NCI-H1694 treated with DMSO at 0.1 percent for 48 hours (cell line): ENCODE measurements at regions not wholly inside any gene's neighbourhood (a gene's known extent, or its start where the extent isn't known, plus 50 kb on each side); places are given as distances from the start of the nearest gene placed in this dataset.

ENCODE experiments used
- DNase-seq: peaks from one replicate; lab custom pipeline; 2025; lab: John Stamatoyannopoulos, UW

DNA sequence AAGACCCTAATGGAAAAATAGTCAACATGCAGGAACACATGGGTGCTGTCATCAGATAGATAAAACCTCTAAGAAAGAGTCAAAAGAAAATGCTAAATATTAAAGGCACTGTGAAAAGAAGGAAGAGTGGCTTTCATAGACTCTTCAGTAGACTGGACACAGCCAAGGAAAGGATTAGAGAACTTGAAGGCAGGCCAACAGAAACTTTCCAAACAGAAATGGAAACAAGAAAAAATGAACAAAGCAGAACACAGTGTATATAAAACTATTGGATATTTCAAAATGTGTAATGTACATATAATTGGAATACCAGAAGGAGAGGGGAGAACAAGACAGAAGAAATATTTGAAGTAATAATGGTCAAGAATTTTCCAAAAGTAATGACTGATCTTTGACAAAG is 431.9 kb downstream of the MATN1 start:
- DNase-seq: no peak

DNA sequence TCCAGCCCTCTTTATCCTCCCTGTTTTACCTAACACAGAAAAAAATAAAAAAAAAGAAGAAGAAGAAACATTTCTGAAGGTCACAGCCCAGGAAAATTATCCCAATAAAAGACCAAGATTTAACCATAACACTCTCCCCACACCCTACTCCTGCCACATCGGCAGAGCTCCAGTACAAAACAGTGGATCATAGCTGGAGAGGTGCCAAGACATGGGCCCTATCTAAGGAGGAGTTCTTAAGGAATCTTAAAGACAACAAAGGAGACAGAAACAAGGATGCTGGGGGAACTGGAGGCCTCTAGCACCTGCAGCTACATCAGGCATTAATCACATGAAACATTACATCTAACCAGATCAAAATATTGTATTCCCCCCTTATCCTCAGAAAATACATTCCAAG is 432.8 kb downstream of the MATN1 start:
- no peak for DNase-seq

DNA sequence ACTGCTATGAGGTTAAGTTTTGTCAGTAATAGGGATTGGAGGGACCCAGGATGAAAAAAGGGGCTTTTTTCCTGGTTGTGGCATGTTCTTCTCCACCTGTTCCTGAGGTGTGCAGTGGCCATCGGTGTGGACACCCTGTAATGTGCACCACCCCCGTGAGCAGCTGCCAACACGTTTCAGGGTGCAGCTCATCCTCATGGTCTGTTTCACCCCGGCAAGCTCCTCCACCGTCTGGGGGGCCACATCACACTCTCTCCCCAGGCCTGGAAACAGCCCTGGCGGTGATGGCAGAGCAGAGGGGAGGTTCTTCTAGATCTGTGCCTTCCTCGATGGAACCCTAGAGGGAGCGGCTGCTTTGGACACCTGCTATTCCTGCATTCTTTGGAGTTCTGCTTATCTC is 435.4 kb downstream of the MATN1 start:
- DNase-seq: no peak

DNA sequence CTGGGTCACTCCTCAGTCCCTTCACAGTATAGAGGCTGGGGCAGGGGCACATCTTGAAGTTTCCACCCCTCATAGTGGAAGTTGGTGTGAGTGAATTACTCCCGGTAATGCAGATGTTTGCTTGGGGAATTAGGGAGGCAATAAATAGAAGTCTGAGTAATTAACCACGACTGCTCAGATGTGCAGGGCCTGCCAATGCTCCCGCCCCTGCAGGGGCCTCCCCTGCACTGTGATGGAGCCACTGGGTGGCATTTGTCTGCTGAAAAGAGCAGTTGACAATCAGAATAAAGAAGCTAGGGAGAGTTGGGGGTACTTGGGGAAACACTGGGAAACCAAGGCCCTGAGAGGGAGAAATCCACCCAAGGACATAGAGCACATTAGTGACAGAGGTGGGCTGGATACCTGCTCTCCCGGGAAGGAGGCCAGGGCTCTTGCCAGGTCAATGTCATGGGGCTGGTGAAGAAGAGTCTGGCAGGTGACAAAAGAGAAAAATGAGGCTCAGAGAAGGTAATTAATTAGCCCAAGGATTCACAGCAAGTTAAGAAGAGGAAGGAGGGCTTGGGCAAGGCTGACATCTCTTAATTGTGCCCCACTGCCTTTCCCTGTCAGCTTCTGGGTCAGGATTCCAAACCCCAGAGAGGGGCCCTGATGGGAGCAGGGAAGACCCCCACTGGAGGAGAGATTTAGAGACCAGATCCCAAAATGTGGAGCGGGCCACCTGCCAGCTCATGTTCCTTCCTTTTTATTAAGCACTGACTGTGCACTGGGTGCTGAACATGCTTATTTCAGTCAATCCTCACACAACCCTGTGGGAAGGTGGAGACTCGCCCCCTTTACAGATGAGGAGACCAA is 436.2 kb downstream of the MATN1 start:
- DNase-seq: no peak

DNA sequence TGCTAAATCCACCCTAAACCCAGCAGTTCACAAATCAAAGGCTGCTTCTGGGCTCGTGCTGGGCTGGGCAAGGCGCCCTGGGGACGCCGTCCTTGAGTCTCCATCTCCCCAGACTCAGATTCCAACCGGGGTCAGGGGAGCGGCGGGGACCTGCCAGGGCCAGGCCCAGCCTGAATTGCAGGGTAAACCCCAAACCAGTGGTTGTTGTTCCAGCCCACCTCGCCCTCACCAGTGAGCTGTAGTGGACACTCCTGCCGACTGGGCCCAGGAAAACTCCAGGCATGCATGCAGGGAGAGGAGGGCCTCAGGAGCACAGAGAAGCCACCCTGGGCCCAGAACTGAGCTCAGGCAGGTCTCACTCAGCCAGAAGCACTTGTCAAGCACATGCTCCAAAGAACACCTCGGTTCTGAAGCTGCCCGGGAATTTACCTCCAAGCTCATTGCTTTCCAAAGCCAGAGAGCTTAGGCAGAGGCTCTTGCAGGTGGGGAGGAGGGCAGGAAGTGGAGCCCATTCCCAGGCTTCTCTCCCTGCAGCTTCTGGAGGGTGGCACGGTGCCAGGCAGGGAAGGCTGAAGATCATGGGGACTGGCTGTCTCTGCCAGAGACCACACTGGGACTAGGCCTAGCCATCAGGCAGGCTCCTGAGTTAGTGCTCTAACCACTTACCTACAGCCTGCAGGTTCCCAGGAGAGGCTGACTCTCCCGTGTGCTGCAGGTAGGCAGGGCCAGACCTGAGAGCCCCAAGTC is 437.0 kb downstream of the MATN1 start:
- DNase-seq: peak; percentile 23

DNA sequence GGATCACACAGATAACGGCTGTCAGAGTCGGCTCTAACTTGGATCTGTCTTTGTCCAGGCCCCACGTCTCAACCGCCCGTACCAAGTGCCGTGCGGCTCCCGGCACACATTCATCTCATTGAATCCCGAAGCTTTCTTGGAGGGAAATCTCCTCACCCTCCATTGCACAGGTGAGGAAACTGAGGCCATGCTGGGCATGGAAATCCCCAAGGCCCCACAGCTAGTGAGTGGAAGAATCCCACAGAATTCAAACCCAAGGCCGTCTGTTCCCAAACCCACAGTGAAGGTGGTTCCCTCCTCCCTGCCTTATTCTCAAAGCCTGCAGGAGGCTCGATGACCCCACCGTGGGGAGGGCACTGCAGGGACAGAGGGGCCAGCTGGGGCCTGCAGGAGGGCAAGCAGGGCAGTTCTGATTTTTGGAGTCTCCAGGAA is 437.9 kb downstream of the MATN1 start:
- no peak for DNase-seq

DNA sequence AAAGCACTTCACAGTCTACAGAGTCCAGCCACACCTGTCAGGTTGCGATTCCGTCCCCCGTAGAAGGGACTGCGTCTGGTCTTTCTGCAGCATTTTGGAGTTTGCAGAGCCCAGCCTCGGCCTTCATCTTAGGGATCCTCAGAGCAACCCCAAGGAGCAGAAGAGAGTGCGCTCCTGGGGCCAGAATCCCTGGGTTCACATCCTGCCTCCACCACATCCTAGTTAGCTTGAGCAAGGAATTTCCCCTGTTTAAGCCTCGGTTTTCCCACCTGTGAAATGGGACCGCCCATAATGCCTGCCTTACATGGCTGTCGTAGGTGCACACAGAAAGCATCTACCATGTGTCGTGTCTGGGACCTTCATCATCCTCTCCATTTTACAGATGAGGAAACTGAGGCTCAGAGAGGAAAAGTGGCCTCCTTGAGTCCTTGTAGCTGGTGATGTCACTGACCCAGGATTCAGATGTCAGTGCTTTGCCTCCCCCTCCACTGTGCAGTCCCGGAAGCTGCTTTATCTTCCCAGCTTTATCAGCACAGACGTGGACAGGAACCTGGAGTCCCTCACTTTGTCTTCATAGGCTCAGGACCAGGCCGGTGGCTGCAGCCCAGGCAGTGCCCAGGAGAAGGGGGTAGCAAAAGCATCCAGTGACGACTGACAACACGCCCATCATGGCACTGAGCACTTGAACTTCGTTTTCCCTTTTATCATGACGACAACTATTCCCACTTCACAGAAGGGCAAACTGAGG is 438.5 kb downstream of the MATN1 start:
- DNase-seq: no peak

DNA sequence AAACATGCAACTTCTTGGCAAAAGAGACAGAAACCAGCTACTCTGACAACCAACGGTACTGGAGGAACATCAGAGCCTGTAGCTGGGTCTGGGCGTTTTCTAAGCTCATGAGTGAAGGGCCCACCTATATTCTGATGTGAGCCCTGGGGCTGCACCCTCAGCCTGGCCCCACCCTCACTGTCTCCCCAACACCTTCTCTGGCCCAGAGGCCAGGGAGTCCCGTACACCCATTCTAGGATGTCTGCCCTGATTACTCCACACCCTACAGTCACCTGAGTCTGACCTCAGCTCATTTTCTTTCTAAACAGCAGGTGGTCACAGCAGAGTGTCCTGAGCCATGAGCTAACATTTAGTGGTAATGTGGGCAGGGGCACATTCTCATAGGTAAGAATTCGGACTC is 439.2 kb downstream of the MATN1 start:
- DNase-seq: no peak

DNA sequence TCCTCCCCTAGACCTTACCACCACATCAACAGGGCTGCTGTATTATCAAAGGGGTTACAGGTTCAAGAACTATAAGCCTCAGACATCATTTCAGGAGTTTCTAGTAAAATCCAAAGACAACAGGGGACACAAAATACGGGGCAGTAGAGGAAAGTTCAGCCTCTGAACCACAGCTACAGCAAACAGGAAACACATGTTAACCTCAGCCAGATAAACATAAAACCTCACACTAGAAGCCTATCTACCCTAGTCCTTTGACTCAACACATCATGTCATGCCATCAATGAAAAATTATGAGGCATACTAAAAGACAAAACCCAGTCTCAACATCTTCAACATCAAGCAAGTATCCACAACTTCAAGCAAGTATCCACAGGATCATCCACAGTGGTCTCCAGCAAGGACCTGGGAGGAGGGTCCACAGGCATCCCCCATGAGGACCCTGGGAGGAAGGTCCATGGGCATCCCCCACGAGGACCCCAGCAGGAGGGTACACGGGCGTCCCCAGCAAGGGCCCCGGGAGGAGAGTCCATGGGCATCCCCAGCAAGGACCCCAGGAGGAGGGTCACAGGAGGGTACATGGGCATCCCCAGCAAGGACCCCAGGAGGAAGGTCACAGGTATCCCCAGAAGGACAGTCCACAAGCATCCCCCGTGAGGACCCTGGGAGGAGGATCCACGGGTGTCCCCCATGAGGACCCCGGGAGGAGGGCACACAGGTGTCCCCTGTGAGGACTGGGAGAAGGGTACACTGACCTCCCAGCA is 440.0 kb downstream of the MATN1 start:
- no peak for DNase-seq

DNA sequence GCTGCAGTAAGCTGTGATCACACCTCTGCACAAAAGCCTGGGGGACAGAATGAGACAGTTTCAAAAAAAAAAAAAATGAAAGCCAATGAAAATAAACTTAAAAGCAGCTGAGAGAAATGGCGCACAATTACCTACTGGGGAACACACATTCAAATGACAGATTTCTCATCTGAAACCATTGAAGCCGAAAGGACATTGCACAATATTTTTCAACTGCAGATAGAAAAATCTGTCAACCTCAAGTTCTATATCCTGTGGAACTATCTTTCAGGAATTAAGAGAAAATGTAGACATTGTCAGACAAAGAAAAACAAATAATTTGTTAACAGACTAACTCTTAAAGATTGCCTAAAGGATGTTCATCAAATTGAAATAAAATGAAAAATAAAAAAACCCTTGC is 442.8 kb downstream of the MATN1 start:
- no peak for DNase-seq

DNA sequence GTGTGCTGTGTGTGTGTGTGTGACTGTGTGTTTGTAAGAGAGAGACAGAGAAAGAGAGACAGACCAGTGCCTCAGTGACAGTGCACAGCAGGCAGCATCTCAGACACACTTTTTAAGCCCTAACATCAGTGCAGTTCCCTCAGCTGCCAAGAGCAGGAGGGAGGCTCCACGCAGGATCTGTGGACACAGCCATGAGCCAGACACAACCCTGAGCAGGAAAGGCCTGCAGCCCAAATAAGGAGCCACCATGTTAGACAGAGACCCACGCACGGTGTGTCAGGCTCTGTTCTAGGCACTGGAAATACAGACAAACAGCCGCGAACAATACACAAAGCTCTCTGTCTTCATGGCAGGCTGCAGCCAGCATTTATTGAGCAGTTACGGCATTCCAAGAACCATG is 445.5 kb downstream of the MATN1 start:
- DNase-seq: no peak

DNA sequence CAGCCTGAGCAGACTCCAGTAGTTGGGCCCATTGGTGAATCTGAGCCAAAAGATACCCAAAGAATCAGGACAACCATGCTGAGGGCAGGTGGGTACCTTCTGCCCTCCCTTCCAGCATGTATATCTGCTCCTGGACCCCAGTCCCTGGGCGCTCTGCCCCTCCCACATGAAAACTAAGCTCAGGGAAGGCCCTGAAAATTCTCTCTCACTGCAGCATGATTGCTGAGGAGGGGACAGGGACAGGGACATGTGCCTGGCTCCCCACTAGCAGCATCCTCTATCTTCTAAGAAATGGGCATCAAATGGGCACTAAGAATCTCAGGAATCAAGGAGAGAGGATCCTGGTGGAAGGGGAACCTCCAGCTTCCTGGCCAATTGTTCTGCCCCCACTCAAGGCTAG is 446.0 kb downstream of the MATN1 start:
- DNase-seq: no peak

DNA sequence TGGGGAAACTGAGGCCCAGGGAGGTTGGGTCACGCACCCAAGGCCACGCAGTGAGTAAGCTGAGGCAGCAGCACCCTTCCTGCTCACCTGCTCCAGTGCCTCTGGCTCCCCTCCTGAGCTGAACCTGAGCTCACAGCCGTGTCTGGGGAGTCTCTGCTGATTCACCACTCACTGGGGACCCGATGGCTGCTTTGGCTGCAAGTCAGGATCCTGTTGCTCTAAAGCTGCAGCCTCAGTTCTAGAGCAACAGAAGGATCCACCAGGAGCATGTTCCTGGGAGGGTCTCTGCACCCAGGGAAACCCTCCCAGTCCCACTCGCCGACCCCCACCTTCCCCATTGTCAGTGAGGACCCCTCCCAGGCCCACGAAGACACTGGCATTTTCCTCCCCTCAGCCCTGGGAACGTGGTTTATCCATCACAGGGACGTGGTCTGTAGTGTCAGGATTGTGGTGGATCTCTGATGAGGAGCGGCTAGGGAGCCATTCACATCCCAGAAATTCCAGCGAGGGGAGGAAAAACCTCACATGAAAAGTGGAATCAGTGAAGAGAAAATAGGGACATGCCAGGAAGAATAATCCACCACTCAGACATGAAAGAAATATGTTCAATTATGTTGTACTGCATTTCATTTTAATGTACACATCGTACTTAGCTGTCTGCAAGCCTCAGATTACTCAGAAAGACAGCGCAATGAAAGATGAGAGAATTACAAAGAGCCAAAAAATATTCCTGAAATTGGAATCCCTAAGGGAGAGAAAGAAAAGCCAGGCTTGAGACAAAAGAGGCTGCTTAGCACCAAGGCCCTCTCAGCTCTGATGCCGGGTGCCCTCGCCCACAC is 447.2 kb downstream of the MATN1 start:
- DNase-seq: no peak

DNA sequence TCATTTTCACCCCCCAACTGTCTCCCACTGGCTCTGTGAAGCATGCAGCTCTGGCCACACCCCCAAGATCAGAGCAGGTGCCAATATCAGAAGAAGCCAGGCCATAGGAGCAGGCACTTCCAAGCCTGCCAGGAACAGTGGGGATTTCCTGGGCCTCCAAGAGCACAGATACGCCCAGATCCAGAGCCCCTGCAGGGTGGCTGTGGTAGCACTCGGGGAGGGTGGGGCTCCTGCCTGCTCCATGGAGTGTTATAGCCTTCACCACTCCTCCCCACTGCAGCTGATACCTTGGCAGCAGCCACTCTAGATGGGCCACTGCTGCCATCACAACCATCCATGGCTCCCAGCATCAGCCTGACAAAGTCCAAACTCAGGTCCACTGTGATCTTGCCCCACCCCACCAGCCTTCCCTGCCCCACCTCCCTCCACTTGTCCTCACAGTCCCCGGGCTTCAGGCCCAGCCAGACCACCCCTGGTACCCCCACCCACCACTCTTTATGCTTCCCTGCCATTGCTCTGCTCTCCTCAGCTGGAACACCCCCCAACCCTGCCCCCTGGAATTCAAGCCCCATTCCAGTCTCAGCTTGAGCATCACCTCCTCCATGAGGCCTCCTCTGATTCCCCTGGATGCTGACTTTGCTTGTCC is 448.3 kb downstream of the MATN1 start:
- DNase-seq: no peak

DNA sequence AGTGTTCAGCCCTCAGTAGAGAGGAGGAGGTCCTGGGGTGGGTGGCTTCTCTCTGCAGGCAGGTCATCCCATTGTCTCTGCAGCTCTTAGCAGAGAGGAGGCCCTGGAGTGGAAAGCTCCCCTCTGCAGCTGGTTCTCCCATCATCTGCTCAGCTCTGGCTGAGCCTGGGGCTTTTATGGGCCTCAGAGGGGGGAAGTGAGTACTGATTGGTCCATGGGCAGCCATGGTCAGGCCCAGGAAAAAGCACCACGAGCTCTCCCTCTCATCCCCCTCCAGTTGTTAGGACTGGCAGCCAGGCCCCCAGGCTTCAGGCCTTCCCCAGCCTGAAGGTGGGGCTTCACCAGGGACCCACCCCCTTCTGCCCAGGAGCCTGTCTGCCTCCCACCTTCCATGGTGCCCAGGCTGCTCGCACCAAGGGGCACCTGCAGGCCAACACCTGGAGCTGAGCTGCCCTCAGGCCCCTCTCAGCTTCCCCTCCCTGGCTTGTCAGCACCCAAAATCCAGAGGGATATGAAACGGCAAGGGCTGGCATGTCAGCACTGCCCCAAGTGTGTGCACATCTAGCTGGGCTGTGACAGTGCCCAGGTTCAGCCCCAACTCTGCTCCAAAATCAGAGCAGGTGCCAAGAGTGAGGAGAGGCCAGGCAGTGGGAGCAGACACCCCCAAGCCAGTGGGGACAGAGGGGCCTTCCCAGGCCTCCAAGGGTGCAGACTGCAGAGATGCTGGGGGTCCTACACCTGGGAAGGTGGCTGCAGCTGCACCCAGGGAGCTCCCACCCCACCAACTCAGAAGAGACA is 449.0 kb downstream of the MATN1 start:
- no peak for DNase-seq

DNA sequence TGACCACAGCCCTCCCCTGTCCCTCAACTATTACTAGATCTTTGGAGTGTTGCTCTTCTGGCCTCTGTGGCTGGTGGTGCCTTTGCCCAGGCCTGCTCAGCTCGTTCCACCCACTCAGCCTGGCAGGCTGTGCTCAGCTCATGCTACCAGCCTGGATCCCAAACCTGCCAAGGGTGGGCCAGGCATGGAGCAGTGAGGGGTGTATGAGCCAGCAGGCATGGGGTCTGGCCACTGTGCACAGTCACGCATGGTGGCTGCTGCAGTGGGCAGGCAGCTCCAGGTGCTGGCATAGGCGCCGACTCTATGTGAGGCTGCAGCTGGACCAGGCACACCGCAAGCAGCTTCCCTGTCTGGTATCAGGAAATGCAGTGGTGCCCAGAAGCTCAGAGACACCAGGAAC is 449.9 kb downstream of the MATN1 start:
- no peak for DNase-seq

DNA sequence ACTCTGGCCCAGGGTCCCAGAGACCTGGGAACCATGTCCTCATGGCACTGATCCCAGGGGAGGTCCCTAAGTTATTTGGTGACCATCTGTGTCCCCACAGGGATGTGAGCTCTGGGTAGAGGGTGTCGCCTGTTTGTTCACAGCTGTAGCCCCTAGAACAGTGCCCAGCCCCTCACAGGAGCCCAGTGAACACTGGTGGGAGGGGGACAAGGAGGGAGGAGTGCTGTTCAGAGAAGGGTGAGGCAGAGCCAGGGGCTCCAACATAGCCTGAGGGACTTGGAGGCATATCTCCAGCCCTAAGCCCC is 450.4 kb downstream of the MATN1 start:
- no peak for DNase-seq

DNA sequence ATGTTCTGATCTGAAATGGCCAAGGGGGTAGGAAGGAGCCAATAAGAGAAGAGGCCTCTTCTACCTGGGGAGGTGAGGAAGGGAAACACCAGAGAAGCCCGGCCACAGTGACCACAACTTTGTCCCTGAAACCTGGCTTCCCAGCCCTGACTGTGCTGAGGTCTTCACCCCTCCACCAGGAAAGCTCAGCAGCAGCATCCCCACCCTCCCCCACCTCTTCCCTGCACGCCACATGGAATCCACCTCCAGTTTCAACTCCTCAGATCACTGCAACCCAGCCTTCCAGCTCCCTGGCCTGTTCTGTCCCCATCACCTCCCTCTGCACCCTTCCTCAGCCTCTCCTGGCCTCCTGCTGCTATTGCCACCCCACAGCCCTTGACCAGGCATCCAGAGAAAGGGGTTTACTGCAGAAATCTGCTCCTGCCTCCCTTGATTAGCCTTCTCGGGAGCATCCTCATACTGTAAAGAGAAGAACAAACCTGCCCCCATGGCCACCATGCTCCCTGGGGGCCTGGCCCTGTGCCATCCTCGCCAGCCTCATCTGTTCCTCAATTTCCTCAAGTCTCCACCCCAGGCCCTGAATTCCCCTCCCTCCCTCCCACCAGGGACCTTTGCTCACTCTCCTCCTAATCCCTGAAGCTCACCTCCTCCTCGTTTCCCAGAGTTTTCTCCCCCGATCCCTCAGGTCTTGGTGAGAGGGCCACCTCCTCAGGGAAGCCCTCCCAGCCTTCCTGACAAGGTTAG is 450.9 kb downstream of the MATN1 start:
- no peak for DNase-seq
